Activated CD4-positive, alpha-beta T cell treated with anti-CD3 and anti-CD28 coated beads, Interleukin-2, amount 50 U/mL, for 48 hours (primary cell): ENCODE measurements at regions not wholly inside any gene's neighbourhood (a gene's known extent, or its start where the extent isn't known, plus 50 kb on each side); places are given as distances from the start of the nearest gene placed in this dataset.

Experiments used
- DNase-seq, 2 experiments: peaks; one replicate each; pipeline ENCODE4 v3.0.0-alpha.2; 2020

GRCh38 chr9:119441832-119442231, 72.6 kb upstream of the BRINP1 start:
- DNase-seq: no peak

DNA sequence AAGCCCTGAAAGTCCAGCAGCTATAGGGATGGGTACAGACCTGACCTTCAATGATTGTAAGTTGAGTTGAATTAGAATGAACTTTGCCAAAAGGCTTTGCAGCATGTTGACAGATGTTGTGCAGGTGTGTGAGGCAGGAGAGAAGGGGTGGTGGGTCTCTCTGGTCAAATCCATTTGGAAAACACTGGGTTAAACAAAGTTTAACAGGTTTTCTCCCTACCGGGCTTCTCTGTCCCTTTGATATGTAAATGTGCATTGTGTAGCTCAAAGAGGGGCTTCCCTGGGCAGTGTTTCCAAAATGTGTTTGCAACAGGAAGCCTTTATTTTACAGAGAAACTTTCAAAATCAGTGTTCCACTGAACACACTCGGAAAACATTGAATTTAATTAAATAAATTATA, 72.1 kb upstream of the BRINP1 start:
- no peak for DNase-seq

- no peak for DNase-seq
Measured at GRCh38 chr9:119436261-119436660, 67.0 kb upstream of the BRINP1 start.

- DNase-seq: no peak
Measured at GRCh38 chr9:119435076-119435475, 65.8 kb upstream of the BRINP1 start.

- DNase-seq: no peak
Measured at GRCh38 chr9:119432428-119432827, 63.2 kb upstream of the BRINP1 start.

DNA sequence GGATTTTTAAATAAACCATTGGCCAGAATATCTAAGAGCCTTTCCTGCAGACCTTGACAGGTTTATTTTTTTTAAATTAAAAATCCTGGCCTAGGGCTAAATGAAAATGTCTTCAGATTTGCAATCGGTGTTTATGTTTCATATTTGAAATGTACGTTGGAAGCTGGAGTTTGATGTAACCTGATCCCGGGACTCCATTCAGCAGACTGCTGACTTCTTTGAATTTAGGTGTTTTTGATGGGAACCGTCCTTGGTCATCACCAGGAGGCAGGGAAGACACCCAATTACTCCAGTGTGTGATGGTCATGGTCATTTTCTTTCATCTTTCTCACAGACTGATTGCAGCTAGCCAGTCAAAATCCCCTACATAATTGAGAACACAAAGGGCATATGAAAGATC, 60.1 kb upstream of the BRINP1 start:
- no peak for DNase-seq

GRCh38 chr9:119420231-119420630, 51.0 kb upstream of the BRINP1 start:
- no peak for DNase-seq
